Ascending aorta (tissue), 2 donors: ENCODE measurements at regions not wholly inside any gene's neighbourhood (a gene's known extent, or its start where the extent isn't known, plus 50 kb on each side); places are given as distances from the start of the nearest gene placed in this dataset.
"Not testable (repeated sequence)": the region's sequence is repeated elsewhere in the genome, so short reads cannot be mapped to it uniquely, and the experiment has no call there.

Source experiments
- DNase-seq, 2 donors: peaks; one replicate each; pipeline ENCODE4 v3.0.0-alpha.2; 2019; ENCODE audit warnings: low spot score in 2 of 2
- H3K27ac ChIP-seq, 2 donors: fragments of 200-600 bp; sonication (generic); one replicate each; pipeline ENCODE4 v1.5.1; 2016 to 2017; ENCODE audit warnings: mild to moderate bottlenecking in 1 of 2
- H3K27me3 ChIP-seq: fragments of 200-600 bp; sonication (generic); one replicate; pipeline ENCODE4 v1.5.1; 2017
- H3K36me3 ChIP-seq, 2 donors: fragments of 200-600 bp; sonication (generic); one replicate each; pipeline ENCODE4 v1.5.1; 2016
- H3K4me1 ChIP-seq, 2 donors: fragments of 200-600 bp; sonication (generic); one replicate each; pipeline ENCODE4 v1.5.1; 2016 to 2017; ENCODE audit warnings: mild to moderate bottlenecking in 1 of 2
- H3K4me3 ChIP-seq, 2 donors: fragments of 200-600 bp; sonication (generic); one replicate each; pipeline ENCODE4 v1.5.1; 2016 to 2017; ENCODE audit warnings: mild to moderate bottlenecking in 1 of 2
- H3K9me3 ChIP-seq, 2 donors: fragments of 200-600 bp; sonication (generic); one replicate each; pipeline ENCODE4 v1.5.1; 2016
- intact Hi-C: fragments of 100-400 bp; cut with DNase I; formaldehyde crosslinking; loops from one replicate; pipeline ENCODE4 v1.15.1; 2023
- TF ChIP-seq, protein P1 (sequence below), 3 experiments: fragments of 200-600 bp in 2 of 3; fragments of 450-650 bp in 1 of 3; sonication (generic) in 2 of 3; IDR thresholded peaks; one replicate each; pipeline ENCODE4 v1.5.1; 2016 to 2019; ENCODE audit warnings: antibody characterized with exemption in 3 of 3, mild to moderate bottlenecking in 1 of 3, moderate library complexity in 1 of 3

GRCh38 chr5:2537378-2538145 lies 213.9 kb downstream of the IRX2 start:
- Histone ChIP-seq H3K27me3 (no peaks in the 10 kb centered on the region), H3K4me1 (no peaks in the 10 kb centered on the region), H3K36me3 (no peaks in the 10 kb centered on the region), H3K27ac (no peak overlapping the region), H3K4me3 (no peak overlapping the region), H3K9me3 (no peaks in the 10 kb centered on the region)
- DNase-seq: no peak
- TF ChIP-seq, protein P1, sequence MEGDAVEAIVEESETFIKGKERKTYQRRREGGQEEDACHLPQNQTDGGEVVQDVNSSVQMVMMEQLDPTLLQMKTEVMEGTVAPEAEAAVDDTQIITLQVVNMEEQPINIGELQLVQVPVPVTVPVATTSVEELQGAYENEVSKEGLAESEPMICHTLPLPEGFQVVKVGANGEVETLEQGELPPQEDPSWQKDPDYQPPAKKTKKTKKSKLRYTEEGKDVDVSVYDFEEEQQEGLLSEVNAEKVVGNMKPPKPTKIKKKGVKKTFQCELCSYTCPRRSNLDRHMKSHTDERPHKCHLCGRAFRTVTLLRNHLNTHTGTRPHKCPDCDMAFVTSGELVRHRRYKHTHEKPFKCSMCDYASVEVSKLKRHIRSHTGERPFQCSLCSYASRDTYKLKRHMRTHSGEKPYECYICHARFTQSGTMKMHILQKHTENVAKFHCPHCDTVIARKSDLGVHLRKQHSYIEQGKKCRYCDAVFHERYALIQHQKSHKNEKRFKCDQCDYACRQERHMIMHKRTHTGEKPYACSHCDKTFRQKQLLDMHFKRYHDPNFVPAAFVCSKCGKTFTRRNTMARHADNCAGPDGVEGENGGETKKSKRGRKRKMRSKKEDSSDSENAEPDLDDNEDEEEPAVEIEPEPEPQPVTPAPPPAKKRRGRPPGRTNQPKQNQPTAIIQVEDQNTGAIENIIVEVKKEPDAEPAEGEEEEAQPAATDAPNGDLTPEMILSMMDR (IDR thresholded peaks at IDR 0.05): no peak
- intact Hi-C loops: no loop called here

GRCh38 chr5:2536632-2537377 lies 214.7 kb downstream of the IRX2 start:
- TF ChIP-seq, protein P1 (IDR thresholded peaks at IDR 0.05): no peak
- H3K9me3 ChIP-seq: no peaks in the 10 kb centered on the region
- no peak for DNase-seq
- H3K36me3 ChIP-seq: no peaks in the 10 kb centered on the region
- intact Hi-C loops: no loop called here
- H3K27ac ChIP-seq: no peak overlapping the region
- no peaks in the 10 kb centered on the region for H3K27me3 ChIP-seq
- no peaks in the 10 kb centered on the region for H3K4me1 ChIP-seq
- no peak overlapping the region for H3K4me3 ChIP-seq

- no peaks in the 10 kb centered on the region for H3K9me3 ChIP-seq
- TF ChIP-seq, protein P1 (IDR thresholded peaks at IDR 0.05): no peak
- no peaks in the 10 kb centered on the region for H3K4me1 ChIP-seq
- H3K36me3 ChIP-seq: no peaks in the 10 kb centered on the region
- DNase-seq: no peak
- no peak overlapping the region for H3K27ac ChIP-seq
- H3K4me3 ChIP-seq: no peak overlapping the region
- no peaks in the 10 kb centered on the region for H3K27me3 ChIP-seq
- intact Hi-C loops: no loop called here
These were observed 216.5 kb downstream of the IRX2 start for GRCh38 chr5:2534970-2535369.

DNA sequence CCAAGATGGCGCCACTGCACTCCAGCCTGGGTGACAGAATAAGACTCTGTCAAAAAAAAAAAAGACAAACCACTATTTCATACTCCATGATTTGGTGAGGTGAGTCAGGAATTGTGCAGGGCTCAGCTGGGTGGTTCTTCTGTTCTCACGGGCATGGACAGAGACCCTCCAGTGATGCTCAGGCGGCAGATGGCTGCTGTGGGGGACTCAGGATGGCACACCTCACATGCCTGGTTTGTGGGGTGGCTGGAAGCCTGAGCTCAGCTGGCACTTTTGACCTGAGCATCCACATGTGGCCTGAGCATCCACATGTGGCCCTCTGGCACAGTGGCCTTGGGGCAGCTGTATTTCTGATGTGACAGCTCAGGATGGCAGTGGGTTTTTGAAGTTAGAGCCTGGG lies 217.2 kb downstream of the IRX2 start:
- no peak for DNase-seq
- no peaks in the 10 kb centered on the region for H3K27me3 ChIP-seq
- no peaks in the 10 kb centered on the region for H3K9me3 ChIP-seq
- intact Hi-C loops: no loop called here
- no peak overlapping the region for H3K4me3 ChIP-seq
- TF ChIP-seq, protein P1 (IDR thresholded peaks at IDR 0.05): no peak
- no peaks in the 10 kb centered on the region for H3K4me1 ChIP-seq
- no peaks in the 10 kb centered on the region for H3K36me3 ChIP-seq
- no peak overlapping the region for H3K27ac ChIP-seq

GRCh38 chr5:2533848-2534247 lies 217.6 kb downstream of the IRX2 start:
- intact Hi-C loops: not testable (repeated sequence)

DNA sequence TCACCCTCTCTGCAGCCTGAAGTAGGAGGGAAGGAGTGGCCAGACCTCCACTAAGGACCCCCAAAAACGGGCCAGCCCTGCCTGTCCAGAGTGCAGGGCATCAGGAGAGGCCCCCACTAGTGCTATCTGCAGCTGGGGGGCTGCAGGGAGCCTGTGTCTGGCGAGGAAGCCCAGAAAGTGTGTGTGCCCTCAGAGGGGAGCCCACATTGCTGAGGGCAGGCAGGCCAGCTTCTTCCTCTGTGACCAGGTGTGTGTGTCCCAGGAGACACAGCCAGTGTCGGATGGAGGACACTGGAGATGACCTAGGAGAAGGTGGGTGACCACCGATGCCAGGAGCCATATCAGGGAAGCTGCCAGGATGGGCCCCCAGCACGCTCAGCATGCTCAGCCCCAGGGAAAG lies 218.7 kb downstream of the IRX2 start:
- Histone ChIP-seq H3K4me1 (no peaks in the 10 kb centered on the region), H3K27me3 (no peaks in the 10 kb centered on the region), H3K4me3 (no peak overlapping the region), H3K9me3 (no peaks in the 10 kb centered on the region), H3K27ac (no peak overlapping the region), H3K36me3 (no peaks in the 10 kb centered on the region)
- DNase-seq: no peak
- TF ChIP-seq, protein P1 (IDR thresholded peaks at IDR 0.05): no peak
- intact Hi-C loops: no loop called here

More at GRCh38 chr5:2533848-2534247, 217.6 kb downstream of the IRX2 start:
- H3K27me3 ChIP-seq, H3K4me1 ChIP-seq, DNase-seq, H3K27ac ChIP-seq, H3K4me3 ChIP-seq, H3K9me3 ChIP-seq, H3K36me3 ChIP-seq: not testable (repeated sequence)
